Esophagus muscularis mucosa (tissue), 4 donors: ENCODE measurements at regions not wholly inside any gene's neighbourhood (a gene's known extent, or its start where the extent isn't known, plus 50 kb on each side); places are given as distances from the start of the nearest gene placed in this dataset.

Experiments used
- DNase-seq: peaks from one replicate; pipeline ENCODE4 v3.0.0-alpha.2; 2017; ENCODE audit errors: extremely low spot score
- H3K27ac ChIP-seq, 4 donors: fragments of 200-600 bp; sonication (generic); replicated peaks in 1 of 4; 1 replicate in 3 of 4; 2 replicates in 1 of 4; pipeline ENCODE4 v1.5.1; 2016 to 2019; ENCODE audit warnings: mild to moderate bottlenecking in 1 of 4
- H3K27me3 ChIP-seq, 4 donors: fragments of 200-600 bp; sonication (generic); one replicate each; pipeline versions ENCODE4 v1.5.1 to v1.6.0; 2016 to 2019
- H3K36me3 ChIP-seq, 4 donors: fragments of 200-600 bp; sonication (generic); one replicate each; pipeline ENCODE4 v1.5.1; 2016 to 2019
- H3K4me1 ChIP-seq, 4 donors: fragments of 200-600 bp; sonication (generic); one replicate each; pipeline ENCODE4 v1.5.1; 2016 to 2019
- H3K4me3 ChIP-seq, 4 donors: fragments of 200-600 bp; sonication (generic); 1 replicate in 2 of 4; 2 replicates in 2 of 4; pipeline ENCODE4 v1.5.1; 2016 to 2019; ENCODE audit warnings: mild to moderate bottlenecking in 4 of 4, moderate library complexity in 1 of 4
- H3K9me3 ChIP-seq, 4 donors: fragments of 200-600 bp; sonication (generic); 1 replicate in 3 of 4; 2 replicates in 1 of 4; pipeline ENCODE4 v1.5.1; 2016 to 2019
- EP300 ChIP-seq: sonication (generic); formaldehyde crosslinking; IDR thresholded peaks from one replicate; pipeline ENCODE4 v1.6.1; 2017; ENCODE audit warnings: antibody characterized with exemption
- POLR2A ChIP-seq: fragments of 450-650 bp; IDR thresholded peaks from one replicate; pipeline ENCODE4 v1.6.1; 2017; ENCODE audit warnings: antibody characterized with exemption, moderate library complexity, mild to moderate bottlenecking, low read depth
- POLR2AphosphoS5 ChIP-seq, 2 donors: sonication (generic); formaldehyde crosslinking; IDR thresholded peaks; one replicate each; pipeline ENCODE4 v1.6.1; 2017; ENCODE audit warnings: antibody characterized with exemption in 2 of 2
- WGBS: methylation state at CpG from one replicate; pipeline ENCODE4 v1.1.5; 2018; 5-methylcytosine and 5-hydroxymethylcytosine counted together
- intact Hi-C: fragments of 100-400 bp; cut with DNase I; formaldehyde crosslinking; loops from one replicate; pipeline ENCODE4 v1.15.1; 2023
- TF ChIP-seq, protein P1 (sequence below), 3 experiments: fragments of 200-600 bp in 2 of 3; fragments of 450-650 bp in 1 of 3; sonication (generic) in 2 of 3; IDR thresholded peaks; one replicate each; pipeline ENCODE4 v1.5.1; 2017 to 2019; ENCODE audit warnings: antibody characterized with exemption in 3 of 3, mild to moderate bottlenecking in 2 of 3, moderate library complexity in 1 of 3

DNA sequence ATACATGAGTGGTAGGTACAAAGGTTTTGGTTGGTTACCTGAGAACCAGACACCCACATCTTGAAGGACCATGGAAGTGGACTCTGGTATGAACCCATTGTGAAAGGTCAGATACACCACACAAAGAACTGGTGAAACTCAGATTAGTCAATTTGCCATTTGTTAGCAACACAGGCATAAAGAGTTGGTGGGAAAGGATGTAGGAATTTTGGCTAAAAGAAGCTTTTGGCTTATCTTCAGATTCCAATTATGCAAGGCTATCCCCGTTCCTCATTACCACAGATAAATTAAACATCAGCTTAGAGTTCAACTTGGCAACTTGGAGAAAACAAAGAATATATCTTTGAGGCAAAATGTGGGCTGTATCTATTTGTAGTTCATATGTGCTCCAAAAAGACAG lies 87.0 kb upstream of the IRF2BP2 start:
- no peaks in the 10 kb centered on the region for H3K27me3 ChIP-seq
- H3K4me1 ChIP-seq = peaks cover 13 to 28% (median 22%) of the 10 kb centered on the region in 4 donors
- no peak overlapping the region for H3K27ac ChIP-seq
- intact Hi-C loops = no loop called here
- no peaks in the 10 kb centered on the region for H3K36me3 ChIP-seq
- no peak overlapping the region for H3K4me3 ChIP-seq
- DNase-seq = no peak
- 24% methylated on average over 1 of the region's 1 CpG for WGBS
- TF ChIP-seq POLR2AphosphoS5 (IDR thresholded peaks at IDR 0.05) = no peak
- TF ChIP-seq, protein P1, sequence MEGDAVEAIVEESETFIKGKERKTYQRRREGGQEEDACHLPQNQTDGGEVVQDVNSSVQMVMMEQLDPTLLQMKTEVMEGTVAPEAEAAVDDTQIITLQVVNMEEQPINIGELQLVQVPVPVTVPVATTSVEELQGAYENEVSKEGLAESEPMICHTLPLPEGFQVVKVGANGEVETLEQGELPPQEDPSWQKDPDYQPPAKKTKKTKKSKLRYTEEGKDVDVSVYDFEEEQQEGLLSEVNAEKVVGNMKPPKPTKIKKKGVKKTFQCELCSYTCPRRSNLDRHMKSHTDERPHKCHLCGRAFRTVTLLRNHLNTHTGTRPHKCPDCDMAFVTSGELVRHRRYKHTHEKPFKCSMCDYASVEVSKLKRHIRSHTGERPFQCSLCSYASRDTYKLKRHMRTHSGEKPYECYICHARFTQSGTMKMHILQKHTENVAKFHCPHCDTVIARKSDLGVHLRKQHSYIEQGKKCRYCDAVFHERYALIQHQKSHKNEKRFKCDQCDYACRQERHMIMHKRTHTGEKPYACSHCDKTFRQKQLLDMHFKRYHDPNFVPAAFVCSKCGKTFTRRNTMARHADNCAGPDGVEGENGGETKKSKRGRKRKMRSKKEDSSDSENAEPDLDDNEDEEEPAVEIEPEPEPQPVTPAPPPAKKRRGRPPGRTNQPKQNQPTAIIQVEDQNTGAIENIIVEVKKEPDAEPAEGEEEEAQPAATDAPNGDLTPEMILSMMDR (IDR thresholded peaks at IDR 0.05) = no peak
- TF ChIP-seq EP300 = no peak
- TF ChIP-seq POLR2A = no peak
- no peaks in the 10 kb centered on the region for H3K9me3 ChIP-seq

- DNase-seq = no peak
- Histone ChIP-seq H3K27ac (no peak overlapping the region), H3K9me3 (no peaks in the 10 kb centered on the region), H3K4me3 (no peak overlapping the region), H3K27me3 (no peaks in the 10 kb centered on the region), H3K36me3 (no peaks in the 10 kb centered on the region), H3K4me1 (peaks cover 12 to 27% (median 17%) of the 10 kb centered on the region in 4 donors)
- TF ChIP-seq EP300 (no peak), POLR2A (no peak), POLR2AphosphoS5 (IDR thresholded peaks at IDR 0.05) (no peak)
- TF ChIP-seq, protein P1 (IDR thresholded peaks at IDR 0.05) = no peak
- 95% methylated on average over 11 of the region's 11 CpGs for WGBS
- intact Hi-C loops = no loop called here
Observed at GRCh38 chr1:234696148-234696576, 86.2 kb upstream of the IRF2BP2 start.

GRCh38 chr1:234694661-234695060 lies 84.7 kb upstream of the IRF2BP2 start:
- Histone ChIP-seq H3K4me1 (peaks cover 0 to 17% (median 5%) of the 10 kb centered on the region in 4 donors), H3K27me3 (no peaks in the 10 kb centered on the region), H3K27ac (no peak overlapping the region), H3K4me3 (no peak overlapping the region), H3K36me3 (no peaks in the 10 kb centered on the region), H3K9me3 (no peaks in the 10 kb centered on the region)
- whole genome bisulfite sequencing = 100% methylated on average over 1 of the region's 2 CpGs
- DNase-seq = no peak
- intact Hi-C loops = no loop called here
- TF ChIP-seq EP300 (no peak), POLR2AphosphoS5 (IDR thresholded peaks at IDR 0.05) (no peak), POLR2A (no peak)
- TF ChIP-seq, protein P1 (IDR thresholded peaks at IDR 0.05) = no peak

DNA sequence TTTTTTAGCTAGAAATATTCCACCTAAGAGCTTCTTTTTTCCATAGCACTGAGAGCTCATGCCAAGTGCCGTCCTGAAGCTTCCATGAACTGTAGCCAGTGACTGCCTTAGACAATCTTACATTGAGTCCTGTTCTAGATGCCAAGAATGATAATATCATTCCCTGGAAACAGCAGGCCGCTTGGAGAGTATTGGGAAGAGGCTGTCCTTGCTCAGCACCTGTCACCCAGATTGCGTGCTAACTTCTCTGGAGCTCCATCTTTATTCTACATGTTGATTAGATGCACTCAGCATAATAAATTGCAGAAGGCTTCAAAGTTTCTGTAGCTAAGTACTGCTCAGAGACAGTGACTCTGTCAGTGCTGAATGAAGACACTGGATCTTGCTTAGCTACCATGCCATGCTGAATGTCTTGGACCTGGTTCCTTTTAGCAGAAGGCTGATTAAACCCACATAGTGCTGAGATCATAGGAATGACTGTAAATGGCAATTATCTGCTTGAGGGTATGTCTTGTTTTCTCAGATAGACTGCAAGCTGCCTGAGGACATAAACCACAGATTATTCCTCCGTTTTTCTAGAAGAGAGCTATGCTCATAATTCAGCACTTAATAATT lies 83.1 kb upstream of the IRF2BP2 start:
- Histone ChIP-seq H3K27me3 (no peaks in the 10 kb centered on the region), H3K9me3 (no peaks in the 10 kb centered on the region), H3K4me3 (no peak overlapping the region), H3K4me1 (peaks cover 0 to 14% (median 3%) of the 10 kb centered on the region in 4 donors), H3K36me3 (no peaks in the 10 kb centered on the region), H3K27ac (peak overlapping the region in 1 of 4 donors; percentile 21)
- intact Hi-C loops = no loop called here
- 57% methylated on average over 4 of the region's 4 CpGs for WGBS
- no peak for DNase-seq
- TF ChIP-seq POLR2A (no peak), EP300 (no peak), POLR2AphosphoS5 (IDR thresholded peaks at IDR 0.05) (no peak)
- TF ChIP-seq, protein P1 (IDR thresholded peaks at IDR 0.05) = no peak

DNA sequence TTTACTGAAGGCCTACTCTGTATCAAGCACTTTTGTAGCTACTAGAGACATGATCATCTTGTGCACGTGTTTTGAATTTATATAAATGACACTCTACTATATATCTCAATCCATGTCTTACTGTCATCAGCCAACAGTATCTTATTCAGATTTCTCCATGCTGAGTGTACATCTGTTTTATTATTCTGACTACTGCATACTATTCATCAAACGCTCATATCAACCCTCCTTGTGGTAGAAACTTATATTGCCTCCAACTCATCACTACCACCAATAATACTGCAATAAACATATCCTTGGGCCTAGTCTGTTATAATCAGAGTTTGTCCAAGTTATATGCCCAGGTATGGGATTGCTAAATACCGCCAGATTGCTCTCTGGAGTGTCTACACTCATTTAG lies 81.6 kb upstream of the IRF2BP2 start:
- WGBS = 93% methylated on average over 3 of the region's 3 CpGs

More for the DNA sequence above, 81.6 kb upstream of the IRF2BP2 start:
- no peak for TF ChIP-seq EP300
- TF ChIP-seq, protein P1 (IDR thresholded peaks at IDR 0.05) = no peak
- intact Hi-C loops = no loop called here
- no peaks in the 10 kb centered on the region for H3K27me3 ChIP-seq
- no peaks in the 10 kb centered on the region for H3K9me3 ChIP-seq
- no peaks in the 10 kb centered on the region for H3K36me3 ChIP-seq
- H3K4me1 ChIP-seq = peaks cover 0 to 18% (median 4%) of the 10 kb centered on the region in 4 donors
- no peak for DNase-seq
- no peak overlapping the region for H3K27ac ChIP-seq
- no peak overlapping the region for H3K4me3 ChIP-seq
